ENCODE measurements at regions not wholly inside any gene's neighbourhood (a gene's known extent, or its start where the extent isn't known, plus 50 kb on each side); places are given as distances from the start of the nearest gene placed in this dataset.
"Not testable (repeated sequence)": the region's sequence is repeated elsewhere in the genome, so short reads cannot be mapped to it uniquely, and the experiment has no call there.

- DNase-seq, result no peak
Observed at GRCh38 chr20:20788308-20788707, 75.9 kb upstream of the RALGAPA2 start.

- peak in 1 of 2 donors; percentile 18 for DNase-seq
Observed at GRCh38 chr20:20786428-20786827, 74.0 kb upstream of the RALGAPA2 start.

GRCh38 chr20:20785226-20785625 lies 72.8 kb upstream of the RALGAPA2 start:
- no peak for DNase-seq

GRCh38 chr20:20784450-20784849 lies 72.0 kb upstream of the RALGAPA2 start:
- not testable (repeated sequence) for DNase-seq

GRCh38 chr20:20783450-20783849 lies 71.0 kb upstream of the RALGAPA2 start:
- no peak for DNase-seq

- DNase-seq, result no peak
Observed at GRCh38 chr20:20782755-20783154, 70.3 kb upstream of the RALGAPA2 start.

- no peak for DNase-seq
Observed at GRCh38 chr20:20782231-20782630, 69.8 kb upstream of the RALGAPA2 start.

- no peak for DNase-seq
Observed at GRCh38 chr20:20781029-20781428, 68.6 kb upstream of the RALGAPA2 start.

- DNase-seq, result peak; percentile 10 to 73
Observed at GRCh38 chr20:20780127-20780824, 67.8 kb upstream of the RALGAPA2 start.

GRCh38 chr20:20778676-20779075 lies 66.2 kb upstream of the RALGAPA2 start:
- DNase-seq, result no peak

- DNase-seq, result no peak
Observed at GRCh38 chr20:20772497-20773085, 60.1 kb upstream of the RALGAPA2 start.

GRCh38 chr20:20768202-20768815 lies 55.9 kb upstream of the RALGAPA2 start:
- DNase-seq, result no peak

- no peak for DNase-seq
Observed at GRCh38 chr20:20765696-20766365, 53.4 kb upstream of the RALGAPA2 start.

GRCh38 chr20:20763650-20764049 lies 51.2 kb upstream of the RALGAPA2 start:
- DNase-seq, result no peak

Data from CD4-positive, alpha-beta T cell treated with Interleukin-1 beta for 1 hour (primary cell).